NB4 (cell line): ENCODE measurements at regions not wholly inside any gene's neighbourhood (a gene's known extent, or its start where the extent isn't known, plus 50 kb on each side); places are given as distances from the start of the nearest gene placed in this dataset.

ENCODE experiments used
- DNase-seq: peaks from one replicate; pipeline ENCODE4 v3.0.0; 2010; ENCODE audit warnings: low read depth
- H3K4me3 ChIP-seq: one replicate; pipeline ENCODE4 v1.5.1; 2011; ENCODE audit warnings: mild to moderate bottlenecking, low read depth, low read length, moderate library complexity
- CTCF ChIP-seq: IDR thresholded peaks from one replicate; pipeline ENCODE4 v1.5.1; 2012; ENCODE audit warnings: low read depth, low read length
- MAX ChIP-seq: IDR thresholded peaks from 2 replicates; pipeline ENCODE4 v1.6.1; 2011; ENCODE audit warnings: low read depth, low read length
- MYC ChIP-seq: IDR thresholded peaks from 2 replicates; pipeline ENCODE4 v1.6.1; 2011; ENCODE audit warnings: low read depth, low read length
- POLR2A ChIP-seq: IDR thresholded peaks from 2 replicates; pipeline ENCODE4 v1.6.1; 2011; ENCODE audit warnings: mild to moderate bottlenecking; ENCODE audit not compliant: insufficient read length; ENCODE audit errors: extremely low read depth

- TF ChIP-seq POLR2A (no peak), MYC (no peak), MAX (no peak), CTCF (no peak)
Measured at GRCh38 chr9:95729046-95729445, 146.4 kb upstream of the ERCC6L2 start.

GRCh38 chr9:95727947-95728520, 147.5 kb upstream of the ERCC6L2 start:
- no peak overlapping the region for H3K4me3 ChIP-seq
- DNase-seq = no peak
- TF ChIP-seq POLR2A (no peak), MAX (no peak), MYC (no peak), CTCF (no peak)

More at GRCh38 chr9:95729046-95729445, 146.4 kb upstream of the ERCC6L2 start:
- no peak for DNase-seq
- no peak overlapping the region for H3K4me3 ChIP-seq

- H3K4me3 ChIP-seq = no peak overlapping the region
- peak; percentile 58 for DNase-seq
- TF ChIP-seq MAX (no peak), CTCF (peak; percentile 58), MYC (no peak), POLR2A (no peak)
Measured at GRCh38 chr9:95726756-95727155, 148.7 kb upstream of the ERCC6L2 start.

- TF ChIP-seq CTCF (no peak), MAX (peak; percentile 51; the same call in 1 of the 2 replicates), MYC (0 out of 2 replicates have a peak, but pooled peaks have one; percentile 32), POLR2A (no peak)
- H3K4me3 ChIP-seq = no peak overlapping the region
- peak; percentile 4 for DNase-seq
Measured at GRCh38 chr9:95725045-95725444, 150.4 kb upstream of the ERCC6L2 start.

GRCh38 chr9:95724253-95724991, 151.1 kb upstream of the ERCC6L2 start:
- no peak for TF ChIP-seq MAX
- no peak for TF ChIP-seq MYC
- TF ChIP-seq CTCF = no peak
- no peak for TF ChIP-seq POLR2A
- peak; percentile 33 for DNase-seq
- no peak overlapping the region for H3K4me3 ChIP-seq

GRCh38 chr9:95722141-95722540, 153.3 kb upstream of the ERCC6L2 start:
- TF ChIP-seq MYC = no peak
- TF ChIP-seq POLR2A = no peak
- no peak for TF ChIP-seq MAX
- no peak for TF ChIP-seq CTCF
- DNase-seq = no peak
- no peak overlapping the region for H3K4me3 ChIP-seq
